Panc1 (cell line): ENCODE measurements at regions not wholly inside any gene's neighbourhood (a gene's known extent, or its start where the extent isn't known, plus 50 kb on each side); places are given as distances from the start of the nearest gene placed in this dataset.

Experiments used
- POLR2AphosphoS5 ChIP-seq: IDR thresholded peaks from 2 replicates; pipeline ENCODE4 v1.6.1; 2012; ENCODE audit warnings: mild to moderate bottlenecking, low read depth, low read length, moderate library complexity
- TCF7L2 ChIP-seq: IDR thresholded peaks from 2 replicates; pipeline ENCODE4 v1.6.1; 2011; ENCODE audit warnings: mild to moderate bottlenecking, low read depth, low read length, inconsistent platforms
- TF ChIP-seq, protein P1 (sequence below): fragments of 450-650 bp; IDR thresholded peaks from 2 replicates; pipeline ENCODE4 v1.5.1; 2017; ENCODE audit warnings: mild to moderate bottlenecking

DNA sequence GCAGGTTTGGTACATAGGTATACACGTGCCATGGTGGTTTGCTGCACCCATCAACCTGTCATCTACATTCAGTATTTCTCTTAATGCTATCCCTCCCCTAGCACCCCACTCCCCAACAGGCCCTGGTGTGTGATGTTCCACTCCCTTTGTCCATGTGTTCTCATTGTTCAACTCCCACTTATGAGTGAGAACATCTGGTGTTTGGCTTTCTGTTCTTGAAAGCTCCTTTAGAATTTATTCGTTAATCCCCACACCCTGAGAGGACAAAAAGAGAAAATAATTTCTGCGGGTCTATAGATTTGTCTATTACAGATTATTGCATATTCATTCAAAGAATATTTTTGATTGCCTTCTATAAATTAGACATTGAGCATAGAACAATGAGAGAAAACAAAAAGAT, 455.5 kb downstream of the PLPP3 start:
- TF ChIP-seq, protein P1, sequence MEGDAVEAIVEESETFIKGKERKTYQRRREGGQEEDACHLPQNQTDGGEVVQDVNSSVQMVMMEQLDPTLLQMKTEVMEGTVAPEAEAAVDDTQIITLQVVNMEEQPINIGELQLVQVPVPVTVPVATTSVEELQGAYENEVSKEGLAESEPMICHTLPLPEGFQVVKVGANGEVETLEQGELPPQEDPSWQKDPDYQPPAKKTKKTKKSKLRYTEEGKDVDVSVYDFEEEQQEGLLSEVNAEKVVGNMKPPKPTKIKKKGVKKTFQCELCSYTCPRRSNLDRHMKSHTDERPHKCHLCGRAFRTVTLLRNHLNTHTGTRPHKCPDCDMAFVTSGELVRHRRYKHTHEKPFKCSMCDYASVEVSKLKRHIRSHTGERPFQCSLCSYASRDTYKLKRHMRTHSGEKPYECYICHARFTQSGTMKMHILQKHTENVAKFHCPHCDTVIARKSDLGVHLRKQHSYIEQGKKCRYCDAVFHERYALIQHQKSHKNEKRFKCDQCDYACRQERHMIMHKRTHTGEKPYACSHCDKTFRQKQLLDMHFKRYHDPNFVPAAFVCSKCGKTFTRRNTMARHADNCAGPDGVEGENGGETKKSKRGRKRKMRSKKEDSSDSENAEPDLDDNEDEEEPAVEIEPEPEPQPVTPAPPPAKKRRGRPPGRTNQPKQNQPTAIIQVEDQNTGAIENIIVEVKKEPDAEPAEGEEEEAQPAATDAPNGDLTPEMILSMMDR = no peak
- no peak for TF ChIP-seq POLR2AphosphoS5
- TF ChIP-seq TCF7L2 = no peak
